HG02852 (cell line): ENCODE measurements at regions not wholly inside any gene's neighbourhood (a gene's known extent, or its start where the extent isn't known, plus 50 kb on each side); places are given as distances from the start of the nearest gene placed in this dataset.

Experiments
- ATAC-seq: cut with Tn5 transposase; IDR thresholded peaks from one replicate; pipeline ENCODE4 v1.9.1; 2021; ENCODE audit warnings: mild to moderate bottlenecking, moderate library complexity; ENCODE audit not compliant: unreplicated experiment

DNA sequence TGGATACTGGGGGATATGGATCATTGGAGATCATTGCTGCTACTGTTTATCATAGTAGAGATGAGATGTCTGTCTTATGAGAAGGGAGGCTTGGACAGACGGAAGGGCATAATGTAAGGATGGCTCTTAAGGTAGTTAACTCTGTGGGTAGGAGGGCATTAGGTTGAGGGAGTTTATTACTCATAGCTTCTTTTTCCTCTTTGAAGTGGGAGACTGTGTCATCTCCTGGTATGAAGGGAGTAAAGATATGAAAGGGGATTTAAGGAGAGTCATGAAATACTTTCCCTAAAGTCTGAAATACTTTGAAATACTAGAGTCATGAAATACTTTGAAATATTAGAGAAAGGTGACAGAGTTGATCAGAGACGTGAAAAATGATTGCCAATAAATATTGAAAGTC is 255.5 kb upstream of the PITX2 start:
- no peak for ATAC-seq

DNA sequence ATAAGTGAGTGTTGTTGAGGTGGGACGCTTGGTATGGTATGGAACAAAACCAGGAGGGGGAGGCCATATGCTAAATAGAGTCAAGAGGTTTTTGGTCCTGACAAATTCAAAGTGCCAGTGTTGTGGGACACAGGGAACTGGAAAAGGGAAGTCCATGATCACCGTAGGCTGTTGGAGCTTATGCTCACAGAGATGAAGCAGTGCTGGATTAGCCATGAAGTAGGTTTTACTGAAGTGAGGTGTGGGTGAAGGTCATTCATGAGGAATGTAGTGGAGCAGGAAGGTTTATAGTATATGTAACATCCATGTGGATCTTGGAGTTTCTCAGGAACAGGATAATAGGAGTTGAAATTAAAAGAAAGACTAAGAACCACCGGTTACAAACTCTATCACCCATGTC is 256.1 kb upstream of the PITX2 start:
- no peak for ATAC-seq

DNA sequence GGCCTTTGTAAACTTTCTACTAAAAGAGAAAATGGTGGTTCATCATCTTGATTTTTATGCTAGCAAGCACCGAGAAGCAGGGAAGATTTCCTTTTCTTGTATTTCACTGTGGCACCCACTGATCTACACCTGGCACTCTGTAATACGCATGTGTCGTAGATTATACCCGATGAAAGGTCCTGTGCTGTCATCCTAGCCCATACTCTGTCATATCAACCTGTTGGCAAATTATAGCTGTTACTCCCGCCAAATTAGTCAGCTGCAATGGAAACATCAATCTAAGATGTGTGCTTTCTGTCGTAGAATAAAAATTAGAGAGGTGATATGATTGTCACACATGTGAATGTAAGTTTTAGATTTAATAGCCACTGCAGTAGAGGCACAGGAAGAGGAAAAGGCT is 263.4 kb upstream of the PITX2 start:
- no peak for ATAC-seq

DNA sequence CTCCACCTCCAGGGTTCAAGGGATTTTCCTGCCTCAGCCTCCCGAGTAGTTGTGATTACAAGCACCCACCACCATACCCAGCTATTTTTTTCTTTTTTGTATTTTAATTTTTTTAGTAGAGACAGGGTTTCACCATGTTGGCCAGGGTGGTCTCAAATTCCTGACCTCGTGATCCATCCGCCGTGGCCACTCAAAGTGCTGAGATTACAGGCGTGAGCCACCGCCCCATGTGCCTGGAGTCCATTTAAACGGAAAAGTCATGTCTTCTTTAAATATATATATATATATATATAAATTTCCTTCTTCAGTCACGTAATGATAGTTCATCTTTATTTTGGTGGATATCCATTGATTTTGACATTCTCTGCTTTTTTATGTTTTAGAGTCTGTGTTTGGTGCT is 264.0 kb upstream of the PITX2 start:
- ATAC-seq: no peak

DNA sequence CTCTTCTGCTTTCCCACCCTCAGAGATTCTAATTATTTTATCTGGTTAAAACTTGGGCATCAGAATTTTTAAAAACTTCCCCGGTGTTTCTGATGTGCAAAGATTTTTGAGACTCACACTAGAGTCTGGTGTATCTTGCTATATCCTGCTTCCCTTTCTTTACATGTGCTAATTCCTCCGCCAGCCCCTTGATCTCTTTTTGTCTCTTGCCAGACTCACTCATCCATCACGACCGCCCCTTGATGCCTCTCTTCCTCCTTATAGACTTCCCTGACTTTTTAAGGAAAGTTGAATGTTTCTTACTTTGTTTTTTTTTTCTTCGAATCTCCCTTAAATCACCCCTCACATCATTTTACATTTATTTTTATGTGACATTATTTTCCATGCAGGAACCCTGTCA is 274.9 kb upstream of the PITX2 start:
- ATAC-seq: no peak

DNA sequence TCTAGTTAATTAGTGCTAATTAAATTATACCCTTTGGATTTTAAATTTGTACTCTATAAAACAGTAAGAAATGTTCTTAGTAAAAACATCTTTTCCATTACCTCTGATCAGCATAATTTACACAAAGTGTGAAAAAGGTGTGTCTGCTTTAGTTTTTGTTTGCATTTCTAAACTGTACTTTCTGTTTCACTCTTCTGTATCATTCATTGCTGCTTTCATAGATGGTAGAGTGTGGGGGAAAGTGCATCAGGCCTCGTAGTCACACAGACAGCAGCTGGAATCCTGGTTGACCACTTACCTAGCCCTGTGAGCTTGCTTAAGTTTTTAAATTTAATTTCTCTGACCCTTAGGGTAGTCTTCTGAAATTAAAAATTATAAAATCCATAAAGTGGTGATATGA is 275.4 kb upstream of the PITX2 start:
- ATAC-seq: peak; percentile 81

DNA sequence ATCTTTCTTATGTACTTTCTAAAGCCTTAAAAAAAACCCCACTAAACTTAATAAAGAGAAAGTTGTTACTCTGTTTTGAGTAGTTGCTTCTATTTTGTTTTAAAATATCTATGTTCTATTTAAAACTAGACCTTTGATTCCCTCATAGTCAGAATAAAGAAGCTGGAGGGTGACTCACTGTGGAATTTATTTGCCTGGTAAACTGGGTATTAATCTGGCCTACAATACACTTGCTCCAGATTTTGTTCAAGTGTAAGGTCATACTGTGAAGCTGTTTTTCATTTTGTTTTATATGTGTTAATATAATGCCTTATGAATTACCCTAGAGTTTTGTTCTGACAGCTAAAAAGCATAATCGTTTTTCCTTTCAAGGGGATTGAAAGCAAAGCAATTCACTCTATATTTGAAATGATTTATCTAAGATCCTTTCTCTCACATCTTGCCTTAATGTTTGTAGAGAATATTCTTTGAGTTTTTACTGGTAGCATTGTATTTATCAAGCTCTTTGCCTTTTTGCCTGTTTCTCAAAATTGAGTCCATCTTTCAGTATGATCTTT is 277.4 kb upstream of the PITX2 start:
- no peak for ATAC-seq

DNA sequence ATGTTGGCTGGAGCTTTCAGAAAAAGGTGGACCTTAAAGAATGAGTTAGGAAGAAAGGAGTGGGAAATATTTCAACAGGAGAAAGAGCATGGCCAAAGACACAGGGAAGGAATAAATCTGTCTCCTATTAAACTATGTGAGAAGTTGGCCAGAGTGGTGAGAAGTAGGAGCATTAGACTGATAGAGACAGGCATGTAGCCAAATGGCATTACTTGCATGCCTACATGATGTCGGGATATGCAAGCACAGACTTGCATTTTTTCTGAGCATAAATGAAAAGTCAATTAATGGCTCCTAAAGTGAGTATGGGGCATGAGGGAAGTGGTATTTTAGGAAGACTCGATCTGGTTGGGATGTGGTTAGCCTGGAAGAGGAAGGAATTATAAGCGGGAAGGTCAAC is 279.6 kb upstream of the PITX2 start:
- no peak for ATAC-seq

DNA sequence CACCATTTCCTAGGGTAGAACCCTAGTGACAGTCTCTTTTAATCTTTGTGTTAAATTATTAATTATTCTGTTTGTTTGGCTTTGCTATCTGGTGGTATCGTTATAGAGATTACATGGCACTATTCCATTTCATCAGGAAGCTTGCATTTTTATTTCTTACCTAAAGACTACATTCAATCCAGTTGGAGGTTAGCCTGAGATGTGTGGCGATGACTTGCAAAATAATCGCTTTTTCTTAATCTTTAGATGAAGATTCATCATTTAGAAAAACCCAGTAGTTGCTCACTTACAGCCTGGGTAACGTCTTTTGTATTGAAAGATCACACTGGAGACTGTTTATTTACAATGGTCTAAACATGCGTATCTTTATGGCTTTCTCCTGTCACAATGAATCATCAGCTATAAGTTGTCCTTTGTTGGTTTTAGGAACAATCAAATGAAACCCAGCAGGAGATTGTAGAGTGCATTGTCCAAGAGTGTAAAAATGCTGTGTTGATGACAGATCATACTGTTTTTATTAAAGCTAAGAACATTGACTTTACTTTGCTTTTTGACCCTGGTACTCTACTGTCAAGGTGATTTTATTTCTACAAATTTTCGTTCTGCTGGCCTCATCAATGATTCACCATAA is 281.7 kb upstream of the PITX2 start:
- no peak for ATAC-seq

DNA sequence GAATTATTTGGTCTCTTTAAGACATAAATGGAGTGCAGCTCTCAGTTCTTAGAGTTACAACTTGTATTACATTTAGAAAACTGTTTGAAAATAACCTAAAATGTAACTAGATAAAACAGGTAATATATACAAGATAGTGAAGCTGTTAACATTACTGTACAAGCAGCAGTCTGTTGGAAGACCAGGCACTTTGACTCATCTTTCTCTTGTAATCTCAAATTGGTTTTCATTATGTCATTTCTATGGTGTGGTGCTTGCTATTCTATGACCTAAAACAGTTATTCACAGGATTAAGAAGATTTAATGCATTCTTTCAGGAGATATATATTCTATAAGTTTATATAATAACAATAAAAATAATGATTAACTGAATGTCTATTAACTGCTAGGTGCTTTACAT is 282.5 kb upstream of the PITX2 start:
- no peak for ATAC-seq

DNA sequence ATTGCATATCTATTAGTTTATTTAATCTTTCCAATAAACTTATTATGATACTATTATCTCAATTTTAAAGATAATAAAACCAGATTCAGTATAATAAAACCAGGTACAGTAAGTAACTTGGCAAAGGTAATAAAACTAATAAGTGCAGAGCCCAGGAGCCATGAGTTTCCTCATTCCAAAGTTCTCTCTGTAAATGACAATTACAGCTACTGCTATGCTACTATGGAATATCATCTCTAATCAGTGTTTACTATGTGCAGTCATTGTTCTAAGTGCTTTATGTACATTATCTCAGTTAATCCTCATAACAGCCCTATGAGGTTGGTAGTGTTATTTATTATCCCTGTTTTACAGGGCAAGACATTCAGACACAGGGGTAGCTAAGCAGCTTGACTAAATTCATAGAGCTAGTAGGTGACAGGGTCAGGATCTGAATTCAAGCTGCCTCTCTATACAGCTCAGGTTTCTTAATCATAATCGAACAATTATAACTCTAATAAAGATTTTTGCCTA is 285.0 kb upstream of the PITX2 start:
- no peak for ATAC-seq

DNA sequence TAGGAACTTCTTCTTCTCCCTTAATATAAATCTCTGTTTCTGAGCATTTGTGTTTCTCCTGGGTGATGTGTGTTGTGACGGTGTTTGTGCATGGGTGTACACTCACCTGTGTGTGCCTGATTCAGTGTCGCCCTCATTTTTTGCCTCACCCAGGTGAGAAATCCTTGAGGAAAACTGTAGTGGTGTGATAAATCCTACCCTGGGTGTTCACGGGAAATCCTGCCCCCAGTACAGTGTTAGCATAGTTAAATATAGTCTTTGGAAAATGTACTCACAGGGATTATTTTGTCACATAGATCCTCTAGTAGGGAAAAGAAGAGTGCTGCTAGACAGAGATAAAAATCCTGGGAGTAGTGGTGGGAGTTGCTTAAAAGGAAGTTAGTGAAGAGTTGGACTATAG is 291.9 kb upstream of the PITX2 start:
- ATAC-seq: no peak

DNA sequence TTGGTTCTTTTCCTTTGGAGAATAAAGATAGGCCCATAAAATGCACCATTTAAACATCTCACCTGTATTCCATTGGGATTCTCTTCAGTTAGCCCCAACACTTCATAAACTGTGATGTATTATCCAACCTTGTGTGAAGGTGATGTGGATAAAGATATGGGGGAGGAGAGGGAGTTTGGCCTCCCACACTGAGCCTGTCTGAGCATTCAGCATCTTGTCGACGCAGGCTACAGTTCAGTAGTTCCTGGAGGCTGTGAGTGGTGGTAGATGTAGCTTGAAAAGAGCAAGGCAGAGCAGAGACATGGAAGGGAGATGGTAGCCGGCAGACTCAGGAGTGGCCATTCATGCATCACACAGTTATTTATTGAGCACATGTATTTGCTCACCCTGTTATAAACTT is 292.4 kb upstream of the PITX2 start:
- ATAC-seq: no peak

DNA sequence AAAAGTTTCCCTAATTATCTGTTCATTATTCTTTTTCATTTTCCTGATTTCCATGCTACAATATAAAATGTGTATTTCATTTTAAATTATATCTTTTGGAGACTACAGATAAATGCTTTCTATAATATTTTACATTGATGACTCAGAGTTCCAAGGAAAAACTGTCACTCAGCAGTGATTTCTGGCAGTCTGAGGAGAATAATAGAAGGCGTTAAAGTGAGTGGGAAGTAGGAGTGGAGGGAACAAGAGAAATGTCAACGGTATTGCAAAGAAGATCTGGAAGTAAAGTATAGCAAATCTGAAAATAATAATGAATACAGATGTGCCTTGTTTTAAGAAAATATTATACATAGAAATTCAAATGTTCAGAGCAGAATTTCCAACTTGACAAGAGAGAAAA is 293.6 kb upstream of the PITX2 start:
- no peak for ATAC-seq

DNA sequence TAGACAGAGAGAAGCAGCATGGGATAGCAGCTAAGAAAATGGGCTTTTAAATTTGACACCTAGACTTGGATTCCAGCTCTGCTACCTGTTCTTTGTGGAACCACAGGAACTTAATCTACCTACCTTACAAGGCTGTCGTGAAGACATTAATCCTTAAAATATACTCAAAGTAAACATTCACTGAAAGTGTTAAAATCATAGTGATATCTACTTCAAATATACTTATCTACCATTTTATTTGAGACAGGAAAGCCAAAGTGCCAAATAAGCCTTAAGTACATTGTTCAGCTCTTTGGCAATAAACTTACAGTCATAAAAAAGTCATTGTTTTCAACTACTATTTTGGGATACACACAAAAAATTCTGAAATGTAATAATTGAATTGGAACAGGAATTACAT is 295.0 kb upstream of the PITX2 start:
- ATAC-seq: no peak

DNA sequence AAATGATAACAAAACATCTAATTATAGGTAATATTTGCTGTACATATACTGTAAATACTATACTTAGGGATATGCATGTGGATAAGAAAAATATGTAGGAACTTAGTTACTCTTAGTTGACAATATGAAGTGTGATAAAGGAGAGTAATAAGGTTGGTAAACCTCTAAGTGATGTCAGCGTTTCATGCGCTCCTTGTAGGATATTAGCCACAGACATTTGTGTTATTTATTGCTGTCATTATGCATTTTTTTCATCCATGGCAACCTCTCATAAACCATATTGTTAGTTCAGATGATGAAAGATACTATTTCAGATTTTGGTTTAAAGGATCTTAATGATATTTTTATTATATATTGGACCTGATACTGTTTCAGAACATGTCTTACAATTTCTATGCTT is 298.1 kb upstream of the PITX2 start:
- ATAC-seq: no peak

DNA sequence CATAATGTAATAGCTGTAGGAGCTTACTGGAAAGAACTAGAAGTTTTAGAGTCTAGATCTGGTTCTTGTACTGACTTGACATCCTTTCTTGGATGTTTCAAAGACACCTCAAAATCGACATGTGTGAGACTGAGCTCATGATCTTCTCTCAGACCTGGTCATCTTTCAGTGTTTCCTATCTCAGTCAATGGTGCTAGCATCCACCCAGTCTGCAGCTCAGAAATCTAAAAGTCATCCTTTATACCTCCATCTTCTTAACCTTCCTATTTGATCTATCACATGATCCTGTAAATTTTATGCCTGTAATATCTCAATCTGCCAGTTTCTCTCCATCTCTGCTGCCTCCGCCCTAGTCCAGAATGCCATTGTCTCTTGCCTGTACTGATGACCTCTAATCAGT is 301.9 kb upstream of the PITX2 start:
- no peak for ATAC-seq

DNA sequence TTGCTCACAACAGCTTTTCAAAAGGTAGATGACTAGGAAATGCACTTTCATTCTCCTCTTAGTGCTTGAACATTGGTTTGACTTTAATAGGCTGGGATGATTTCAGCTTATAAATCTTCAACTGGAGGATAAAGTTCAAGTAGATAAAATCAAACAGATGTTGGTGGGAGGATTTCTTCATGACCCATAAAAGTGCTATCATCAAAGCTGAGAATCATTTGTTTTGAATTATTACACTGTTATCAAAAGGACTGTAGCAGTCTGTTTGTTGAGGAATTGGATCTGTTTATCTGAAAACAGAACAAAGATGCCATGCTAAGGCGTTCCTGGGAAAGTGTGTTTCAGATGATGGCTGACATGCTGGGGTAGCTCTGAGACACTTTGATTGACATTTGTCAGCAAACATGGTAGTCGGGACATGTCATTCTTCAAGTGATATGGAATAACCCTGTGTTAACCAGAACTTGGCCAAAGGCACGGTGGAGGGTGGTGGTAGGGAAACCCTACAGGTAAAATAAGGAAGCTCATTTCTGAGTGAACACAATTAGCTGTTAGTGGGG is 304.0 kb upstream of the PITX2 start:
- no peak for ATAC-seq

DNA sequence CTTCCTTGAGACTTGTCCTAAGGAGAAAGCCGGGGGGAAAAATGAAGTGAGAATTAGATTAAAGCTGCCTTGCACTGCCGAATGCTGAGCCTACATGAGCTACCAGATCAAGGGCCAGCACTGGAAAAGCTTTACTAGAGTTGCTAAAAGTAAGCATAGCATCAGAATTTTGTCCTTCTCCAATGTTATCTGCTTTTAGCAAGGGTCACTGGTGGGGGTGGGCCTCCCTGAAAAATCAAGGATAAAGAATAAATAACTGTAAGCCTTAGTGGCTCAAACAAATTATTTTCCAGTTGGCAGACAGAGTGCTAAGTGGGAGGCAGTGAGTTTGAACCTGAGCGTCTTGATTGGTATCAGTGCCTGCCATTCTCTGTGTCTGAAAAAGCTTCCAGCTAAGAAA is 310.5 kb upstream of the PITX2 start:
- ATAC-seq: no peak

DNA sequence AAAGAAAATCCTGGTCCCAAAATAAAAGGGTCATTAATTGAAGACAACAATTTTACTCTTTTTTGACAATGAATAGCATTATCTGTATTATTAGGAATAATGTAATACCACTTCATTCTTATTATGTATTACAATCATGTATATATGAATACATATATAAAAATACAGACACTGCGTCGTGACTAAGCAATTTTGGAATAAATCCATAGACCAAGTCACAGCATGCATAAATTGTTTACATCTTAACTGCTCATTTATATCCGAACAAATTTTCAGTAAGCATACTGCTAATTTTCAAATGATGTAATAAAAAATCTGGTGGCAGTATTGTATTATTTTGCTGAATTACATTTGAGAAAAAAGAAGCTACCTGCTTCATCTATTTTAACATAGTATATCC is 321.6 kb upstream of the PITX2 start:
- ATAC-seq: no peak

DNA sequence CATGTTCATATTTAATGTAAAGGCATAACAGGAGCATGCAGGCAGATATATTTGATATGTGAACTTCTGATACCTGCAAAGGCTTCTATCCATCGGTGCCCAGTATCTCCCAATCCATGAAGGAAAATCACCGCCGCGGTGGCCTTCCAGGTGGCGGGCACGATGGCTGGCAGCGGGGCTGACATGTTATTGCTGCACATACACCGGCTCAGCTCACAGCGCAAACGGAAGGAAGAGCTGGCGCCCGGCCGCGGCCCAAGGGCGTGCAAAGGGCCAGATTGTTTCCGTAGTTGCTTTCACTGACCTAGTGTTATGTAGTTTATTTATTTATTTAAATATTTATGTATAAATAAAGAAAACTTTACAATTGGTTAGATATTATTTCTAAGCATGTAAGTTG is 322.7 kb upstream of the PITX2 start:
- ATAC-seq: no peak

DNA sequence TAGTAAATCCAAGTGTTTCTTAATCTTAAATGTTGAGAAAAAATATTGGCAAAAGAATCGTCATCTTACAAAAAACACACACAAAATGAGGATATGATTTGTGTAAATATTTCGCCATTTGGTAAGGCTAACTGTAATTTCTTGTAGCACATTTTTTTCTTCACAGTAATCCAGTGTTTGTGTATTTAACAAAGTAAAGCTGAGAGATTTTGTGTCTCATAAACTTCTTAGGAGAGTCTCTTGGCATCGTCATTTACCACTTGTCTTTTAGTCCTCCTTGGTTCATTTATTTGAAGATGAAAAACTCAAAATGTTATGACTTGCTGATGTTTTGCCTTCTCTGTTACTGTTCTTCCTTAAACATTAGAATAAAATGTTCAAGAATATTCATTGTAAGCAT is 326.7 kb upstream of the PITX2 start:
- ATAC-seq: no peak

DNA sequence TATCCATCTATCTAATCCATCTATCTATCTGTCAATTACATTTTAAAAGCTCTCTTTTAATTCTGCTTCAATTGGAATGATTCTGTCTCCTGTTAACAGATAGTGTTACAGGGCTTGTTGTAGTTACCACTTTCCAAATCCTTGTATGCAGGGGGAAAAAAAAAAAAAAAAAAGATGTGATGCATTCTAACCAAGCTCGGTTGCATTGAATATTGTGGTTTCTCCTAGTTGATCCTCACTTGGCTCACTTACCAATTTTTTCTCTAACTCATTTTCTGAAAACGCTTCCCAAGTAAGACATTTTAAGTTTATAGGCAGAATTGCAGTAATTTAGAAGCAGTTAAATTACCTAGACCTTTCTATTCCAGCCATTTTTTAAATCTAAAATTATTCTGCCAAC is 327.9 kb upstream of the PITX2 start:
- ATAC-seq: no peak
